Stimulated activated naive CD8-positive, alpha-beta T cell treated with anti-CD3 and anti-CD28 coated beads, Interleukin-15, Interleukin-2, amounts not matched to agents 100 ng/mL and 50 ng/mL, for 24 hours (primary cell): ENCODE measurements at regions not wholly inside any gene's neighbourhood (a gene's known extent, or its start where the extent isn't known, plus 50 kb on each side); places are given as distances from the start of the nearest gene placed in this dataset.
A peak's percentile ranks its signal among the peaks of the same experiment; 100 is the strongest.

ENCODE experiments used
- H3K27ac Mint-ChIP-seq: one replicate; pipeline ENCODE4 v1.8.0; 2021; ENCODE audit warnings: mild to moderate bottlenecking, mixed read lengths
- H3K27me3 Mint-ChIP-seq: one replicate; pipeline ENCODE4 v1.8.0; 2021; ENCODE audit warnings: mixed read lengths
- H3K36me3 Mint-ChIP-seq: one replicate; pipeline ENCODE4 v1.8.0; 2021; ENCODE audit warnings: low read depth, mixed read lengths
- H3K4me1 Mint-ChIP-seq: one replicate; pipeline ENCODE4 v1.8.0; 2021; ENCODE audit warnings: low read depth, mixed read lengths
- H3K4me3 Mint-ChIP-seq: one replicate; pipeline ENCODE4 v1.8.0; 2021; ENCODE audit warnings: mild to moderate bottlenecking, mixed read lengths
- H3K9me3 Mint-ChIP-seq: one replicate; pipeline ENCODE4 v1.8.0; 2021; ENCODE audit warnings: mixed read lengths

DNA sequence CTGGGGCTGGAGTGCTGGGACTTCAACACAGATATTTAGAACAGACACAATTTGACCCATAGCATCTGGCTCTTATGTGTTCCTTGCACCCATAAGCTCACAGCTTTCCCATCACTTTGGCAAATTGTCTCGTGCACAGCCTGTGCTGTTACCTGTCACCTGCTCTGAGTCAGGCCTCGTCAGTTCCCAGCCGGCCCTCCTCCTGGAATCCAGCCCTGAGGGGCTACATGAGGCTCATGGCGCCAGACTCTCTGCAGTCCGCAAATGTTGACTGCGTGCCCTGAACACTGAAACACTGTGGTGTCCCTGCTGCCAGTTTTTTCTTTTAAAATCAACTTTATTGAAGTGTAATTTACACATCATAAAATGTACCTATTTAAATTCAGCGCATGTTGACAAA lies 65.4 kb upstream of the BZW1 start:
- H3K36me3 Mint-ChIP-seq = no peaks in the 10 kb centered on the region
- no peak overlapping the region for H3K27ac Mint-ChIP-seq
- H3K9me3 Mint-ChIP-seq = no peaks in the 10 kb centered on the region
- no peaks in the 10 kb centered on the region for H3K4me1 Mint-ChIP-seq
- H3K27me3 Mint-ChIP-seq = no peaks in the 10 kb centered on the region
- H3K4me3 Mint-ChIP-seq = no peak overlapping the region

DNA sequence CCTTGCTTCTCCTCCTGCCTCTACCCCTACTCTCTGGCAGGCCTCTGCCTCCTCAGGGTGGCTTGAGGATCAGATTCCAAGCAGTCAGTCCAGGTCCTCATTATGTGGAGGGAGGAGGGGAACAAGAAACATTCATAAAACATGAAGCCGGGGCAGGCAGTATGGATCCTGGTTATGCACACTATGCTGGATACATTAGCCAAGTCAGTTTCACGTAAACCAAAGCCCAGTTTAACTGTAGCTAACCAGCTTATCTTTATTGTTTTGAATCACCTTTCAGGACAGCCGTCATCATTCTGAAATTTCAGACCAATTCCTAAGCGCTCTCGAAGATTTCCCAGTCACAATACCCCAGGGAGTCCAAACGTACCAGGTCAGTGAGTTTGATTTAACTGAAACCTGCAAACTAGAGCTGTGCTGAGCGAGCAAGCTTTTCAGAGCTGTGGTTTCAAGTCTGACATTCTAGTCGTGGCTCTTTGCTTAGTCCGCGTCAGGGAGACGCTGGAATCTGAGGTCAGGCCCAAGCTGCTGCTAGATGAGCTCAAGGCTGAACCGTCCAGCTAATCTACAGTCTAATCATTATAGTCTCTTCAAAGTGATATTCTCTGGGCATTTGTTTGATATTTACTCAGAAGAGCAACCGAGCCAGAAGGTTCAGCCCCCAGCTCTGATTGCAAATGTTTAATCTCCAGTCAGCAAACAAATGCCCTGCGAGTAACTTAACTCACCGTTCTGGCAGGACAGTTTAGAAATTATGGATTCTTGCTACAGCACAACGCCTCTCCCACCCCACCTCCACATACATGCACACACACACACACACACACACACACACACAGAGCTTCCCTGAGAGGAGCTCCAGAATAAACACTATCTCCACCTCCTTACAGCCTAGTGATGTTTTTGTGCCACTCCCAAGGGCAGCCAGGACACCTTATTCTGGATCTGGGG lies 63.8 kb upstream of the BZW1 start:
- H3K27me3 Mint-ChIP-seq = peaks cover 5% of the 10 kb centered on the region
- H3K4me3 Mint-ChIP-seq = no peak overlapping the region
- H3K27ac Mint-ChIP-seq = no peak overlapping the region
- H3K9me3 Mint-ChIP-seq = no peaks in the 10 kb centered on the region
- no peaks in the 10 kb centered on the region for H3K4me1 Mint-ChIP-seq
- no peaks in the 10 kb centered on the region for H3K36me3 Mint-ChIP-seq

DNA sequence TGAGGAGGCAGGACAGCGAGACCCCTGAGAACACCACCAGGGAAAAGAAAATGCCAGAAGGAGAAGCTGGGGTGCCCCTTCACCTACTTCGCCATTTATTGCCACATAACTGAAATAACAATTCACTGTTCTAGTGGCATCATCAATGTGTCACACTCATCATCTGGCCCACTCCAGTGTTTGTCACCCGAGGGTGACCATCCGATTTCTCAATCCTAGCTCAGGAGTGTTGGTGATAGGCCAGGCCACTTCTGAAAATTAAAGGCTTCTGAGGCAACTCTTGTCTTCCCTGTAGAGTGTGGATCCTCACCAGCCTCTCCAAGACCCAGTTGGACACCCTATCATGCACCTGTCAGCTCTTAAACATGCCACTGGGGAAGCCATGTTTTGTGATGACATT lies 62.9 kb upstream of the BZW1 start:
- Mint-ChIP-seq H3K9me3 (no peaks in the 10 kb centered on the region), H3K27me3 (peaks cover 9% of the 10 kb centered on the region), H3K4me3 (no peak overlapping the region), H3K27ac (no peak overlapping the region), H3K4me1 (no peaks in the 10 kb centered on the region), H3K36me3 (no peaks in the 10 kb centered on the region)

DNA sequence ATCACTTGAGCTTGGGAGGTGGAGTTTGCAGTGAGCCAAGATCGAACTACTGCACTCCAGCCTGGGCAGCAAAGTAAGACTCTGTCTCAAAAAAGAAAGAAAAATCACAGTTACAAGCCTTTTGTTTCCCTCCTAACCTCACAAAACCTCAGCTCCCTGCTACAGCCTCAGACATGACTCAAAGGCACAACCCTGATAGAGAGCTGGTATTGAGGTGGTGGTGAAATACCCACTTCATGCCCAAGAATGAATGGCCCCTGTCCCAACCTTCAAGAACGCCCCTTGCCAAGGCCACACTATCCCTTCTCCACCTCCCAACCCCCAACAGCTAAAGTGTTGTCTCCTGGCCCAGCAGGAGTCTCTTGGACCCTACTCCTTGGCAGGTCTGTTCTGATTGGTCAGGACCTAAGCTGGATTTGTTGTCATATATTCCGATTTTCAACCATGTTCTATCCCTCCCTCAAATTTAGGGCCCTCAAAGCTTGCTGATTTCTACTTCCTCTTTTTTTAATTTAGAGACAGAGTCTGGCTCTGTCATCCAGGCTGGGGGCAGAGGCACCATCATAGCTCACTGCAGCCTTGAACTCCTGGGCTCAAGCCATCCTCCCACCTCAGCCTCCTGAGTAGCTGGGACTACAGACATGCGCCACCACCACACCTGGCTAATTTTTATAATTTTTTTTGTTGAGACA lies 61.9 kb upstream of the BZW1 start:
- Mint-ChIP-seq H3K4me3 (no peak overlapping the region), H3K27me3 (peaks cover 9% of the 10 kb centered on the region), H3K27ac (peak overlapping the region; percentile 24), H3K36me3 (no peaks in the 10 kb centered on the region), H3K4me1 (no peaks in the 10 kb centered on the region), H3K9me3 (no peaks in the 10 kb centered on the region)

DNA sequence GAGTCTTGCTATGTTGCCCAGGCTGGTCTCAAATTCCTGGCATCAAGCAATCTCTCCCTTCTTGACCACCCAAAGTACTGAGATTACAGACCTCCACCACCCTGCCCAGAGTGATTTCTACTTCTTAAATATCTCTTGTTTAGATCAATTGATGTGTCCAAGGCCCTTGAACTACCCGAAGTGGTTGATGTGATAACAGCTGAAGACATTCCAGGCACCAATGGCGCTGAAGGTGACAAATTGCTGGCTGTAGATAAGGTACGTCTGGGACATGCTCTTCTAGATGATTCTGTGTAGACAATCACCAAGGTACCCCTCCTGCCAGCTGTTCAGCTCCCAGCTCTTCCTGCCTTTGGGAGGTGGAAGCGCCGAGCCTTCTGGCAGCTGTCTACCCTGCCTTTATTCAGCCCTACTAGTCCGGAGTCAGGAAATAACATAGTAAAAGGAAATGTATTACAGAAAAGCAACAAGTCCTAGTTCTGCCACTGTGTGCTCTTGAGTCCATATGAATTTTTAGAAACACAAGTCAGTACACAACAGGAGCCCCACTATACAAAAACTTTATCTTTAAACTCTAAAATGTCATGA lies 61.3 kb upstream of the BZW1 start:
- peaks cover 9% of the 10 kb centered on the region for H3K27me3 Mint-ChIP-seq
- no peak overlapping the region for H3K27ac Mint-ChIP-seq
- no peaks in the 10 kb centered on the region for H3K9me3 Mint-ChIP-seq
- no peaks in the 10 kb centered on the region for H3K36me3 Mint-ChIP-seq
- no peak overlapping the region for H3K4me3 Mint-ChIP-seq
- H3K4me1 Mint-ChIP-seq = no peaks in the 10 kb centered on the region

DNA sequence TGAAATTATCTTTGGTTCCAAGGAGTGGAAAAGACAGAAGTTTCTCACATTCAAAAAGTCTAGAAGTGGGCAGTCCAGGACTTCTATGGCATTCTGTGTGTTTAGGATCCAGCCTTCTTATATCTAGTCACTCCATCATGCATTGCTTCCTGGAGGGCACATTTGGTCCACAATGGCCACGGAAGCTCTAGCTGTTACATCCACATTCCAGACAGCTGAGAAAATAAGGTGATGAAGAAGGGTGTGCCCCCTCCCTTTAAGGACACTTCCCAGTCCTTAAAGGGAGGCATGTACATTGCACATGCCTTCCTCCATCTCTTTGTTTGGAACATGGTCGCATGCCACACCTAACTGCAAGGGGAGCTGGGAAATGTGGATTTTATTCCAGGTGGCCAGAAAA lies 59.9 kb upstream of the BZW1 start:
- H3K36me3 Mint-ChIP-seq = no peaks in the 10 kb centered on the region
- no peaks in the 10 kb centered on the region for H3K9me3 Mint-ChIP-seq
- H3K27me3 Mint-ChIP-seq = peaks cover 9% of the 10 kb centered on the region
- no peak overlapping the region for H3K4me3 Mint-ChIP-seq
- no peak overlapping the region for H3K27ac Mint-ChIP-seq
- no peaks in the 10 kb centered on the region for H3K4me1 Mint-ChIP-seq

DNA sequence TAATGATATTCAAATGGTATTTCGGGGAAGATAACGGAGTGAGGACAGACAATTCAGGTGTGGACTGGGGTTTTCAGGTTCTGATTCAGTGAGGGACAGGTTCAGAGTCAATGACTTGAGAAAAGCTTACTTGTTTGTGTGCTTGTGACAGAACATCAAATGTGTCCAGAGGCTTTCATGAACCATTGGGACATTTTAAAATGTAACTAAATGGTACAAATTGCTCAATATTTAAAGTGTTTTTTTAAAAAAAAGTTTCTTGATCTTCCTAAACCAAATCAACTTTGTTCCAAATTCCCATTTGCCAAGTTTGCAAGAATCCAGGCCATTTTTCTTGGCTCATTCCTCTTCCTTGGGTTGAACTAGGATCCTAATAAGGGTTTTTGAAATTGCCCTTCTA lies 59.4 kb upstream of the BZW1 start:
- Mint-ChIP-seq H3K27me3 (peaks cover 9% of the 10 kb centered on the region), H3K4me3 (no peak overlapping the region), H3K27ac (no peak overlapping the region), H3K9me3 (no peaks in the 10 kb centered on the region), H3K36me3 (no peaks in the 10 kb centered on the region), H3K4me1 (no peaks in the 10 kb centered on the region)

DNA sequence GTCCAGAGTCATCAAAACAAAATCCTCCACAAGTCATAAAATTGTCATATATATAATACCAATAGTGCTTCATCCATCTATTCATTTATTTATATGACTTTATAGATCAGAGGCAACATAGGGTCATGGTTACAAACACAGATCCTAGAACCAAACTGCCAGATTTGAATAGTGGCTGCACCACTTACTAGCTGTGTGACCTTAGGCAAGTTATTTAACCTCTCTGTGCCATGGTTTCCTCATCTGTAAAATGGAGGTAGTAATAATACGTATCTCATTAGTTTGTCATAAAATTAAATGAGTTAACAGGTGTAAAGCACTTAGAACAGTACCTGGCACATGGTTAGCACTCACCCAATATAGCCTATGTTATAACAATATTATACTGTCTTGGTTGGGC lies 58.9 kb upstream of the BZW1 start:
- Mint-ChIP-seq H3K4me3 (no peak overlapping the region), H3K27ac (no peak overlapping the region), H3K9me3 (no peaks in the 10 kb centered on the region), H3K4me1 (no peaks in the 10 kb centered on the region), H3K36me3 (no peaks in the 10 kb centered on the region), H3K27me3 (peaks cover 9% of the 10 kb centered on the region)

DNA sequence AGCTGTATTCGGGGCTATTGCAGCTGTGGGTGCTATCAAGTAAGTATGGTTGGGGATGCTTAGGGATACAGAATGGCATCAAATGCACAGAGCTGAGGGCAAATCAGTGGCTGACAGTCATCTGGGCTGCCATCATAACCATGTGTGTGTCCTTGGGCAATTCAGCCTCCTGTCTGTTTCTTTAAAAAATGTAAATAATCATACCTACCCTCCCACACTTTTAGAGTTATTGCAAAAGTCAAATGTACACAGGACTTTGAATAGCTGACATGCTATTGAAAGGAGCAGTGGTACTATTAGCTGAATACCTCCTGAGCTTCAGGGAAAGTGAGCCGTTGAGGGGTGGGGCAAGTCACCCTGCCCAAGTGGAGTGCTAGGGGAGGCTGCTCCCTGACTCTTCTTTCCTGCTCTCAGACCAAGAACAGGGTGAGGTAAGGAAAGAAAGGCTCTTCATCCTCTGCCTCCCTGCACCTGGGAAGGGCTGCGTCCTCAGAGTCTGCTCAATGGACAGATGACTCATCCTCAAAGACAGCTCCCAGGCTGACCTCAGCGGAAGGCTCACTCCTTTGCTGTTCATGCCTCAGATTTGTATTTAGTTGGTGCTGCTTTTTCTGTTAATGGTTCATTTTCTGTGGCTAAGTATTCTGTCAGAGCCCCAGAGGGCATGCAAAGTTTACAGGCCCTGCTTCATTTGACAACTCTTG lies 54.9 kb upstream of the BZW1 start:
- H3K27ac Mint-ChIP-seq = no peak overlapping the region
- no peaks in the 10 kb centered on the region for H3K36me3 Mint-ChIP-seq

DNA sequence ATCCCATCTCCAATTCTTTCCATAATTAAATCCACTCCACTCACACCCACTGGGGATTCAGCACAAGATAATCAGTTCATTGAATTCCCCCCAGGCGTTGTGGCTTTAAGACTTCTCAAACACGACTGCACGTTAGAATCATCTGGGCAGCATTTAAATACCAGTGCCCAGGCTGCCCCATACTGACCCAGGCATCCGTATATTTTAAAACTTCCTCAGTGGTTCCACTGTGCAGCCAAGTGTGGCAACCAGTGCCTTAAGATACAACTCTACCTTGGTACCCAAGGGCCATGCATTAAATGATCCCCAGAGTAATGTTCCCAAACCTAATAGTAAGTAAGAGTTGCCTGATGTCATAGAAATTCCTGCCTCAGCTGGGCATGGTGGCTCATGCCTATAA lies 54.3 kb upstream of the BZW1 start:
- Mint-ChIP-seq H3K27me3 (peaks cover 3% of the 10 kb centered on the region), H3K4me1 (no peaks in the 10 kb centered on the region), H3K27ac (no peak overlapping the region), H3K9me3 (no peaks in the 10 kb centered on the region), H3K36me3 (no peaks in the 10 kb centered on the region), H3K4me3 (no peak overlapping the region)

More for the DNA sequence above, 54.9 kb upstream of the BZW1 start:
- Mint-ChIP-seq H3K9me3 (no peaks in the 10 kb centered on the region), H3K4me3 (no peak overlapping the region), H3K4me1 (no peaks in the 10 kb centered on the region), H3K27me3 (peaks cover 8% of the 10 kb centered on the region)

DNA sequence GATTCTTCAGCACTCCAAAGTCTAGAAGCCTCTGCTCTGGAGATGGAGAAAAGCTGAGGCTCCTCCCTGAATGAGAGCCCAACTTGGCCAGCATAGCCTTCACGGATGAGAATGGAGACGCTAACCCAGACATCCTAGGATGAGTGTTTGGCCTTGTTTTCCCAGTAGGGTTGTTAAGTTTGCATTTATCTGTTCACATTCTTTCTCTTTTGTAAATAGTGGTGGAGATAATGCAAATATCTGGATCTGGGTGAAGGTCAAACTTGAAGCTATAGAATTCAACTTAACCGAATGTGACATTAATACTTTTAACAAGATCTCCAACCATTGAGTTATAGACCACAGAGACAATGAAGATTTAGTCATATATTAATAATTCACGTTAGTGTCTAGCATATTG lies 53.4 kb upstream of the BZW1 start:
- Mint-ChIP-seq H3K36me3 (no peaks in the 10 kb centered on the region), H3K9me3 (no peaks in the 10 kb centered on the region), H3K27ac (no peak overlapping the region), H3K4me1 (peaks cover 2% of the 10 kb centered on the region), H3K27me3 (peaks cover 3% of the 10 kb centered on the region), H3K4me3 (no peak overlapping the region)

DNA sequence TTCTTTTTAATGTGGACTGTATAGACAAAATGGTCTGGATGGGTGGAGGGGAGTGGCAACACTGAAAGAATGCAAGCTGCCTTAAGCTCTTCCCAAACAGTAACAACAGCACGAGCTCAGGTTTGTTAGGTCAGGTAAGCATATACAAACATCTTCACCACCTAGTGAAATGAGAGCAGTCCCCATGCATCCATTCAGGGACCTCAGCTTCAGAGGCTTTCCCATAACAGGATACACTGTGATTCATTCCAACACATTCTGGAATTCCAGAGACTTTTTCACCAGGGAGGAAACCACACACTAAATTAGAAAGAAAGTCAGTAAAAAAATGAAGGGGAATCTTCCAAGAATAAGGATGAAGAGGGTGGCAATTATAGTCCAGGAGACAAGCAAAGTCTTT lies 50.4 kb upstream of the BZW1 start:
- no peaks in the 10 kb centered on the region for H3K9me3 Mint-ChIP-seq
- H3K27ac Mint-ChIP-seq = no peak overlapping the region
- H3K27me3 Mint-ChIP-seq = no peaks in the 10 kb centered on the region
- H3K4me1 Mint-ChIP-seq = peaks cover 29% of the 10 kb centered on the region
- H3K4me3 Mint-ChIP-seq = no peak overlapping the region
- no peaks in the 10 kb centered on the region for H3K36me3 Mint-ChIP-seq
